DMS 273 treated with DMSO at 0.1 percent for 48 hours (cell line): ENCODE measurements at regions not wholly inside any gene's neighbourhood (a gene's known extent, or its start where the extent isn't known, plus 50 kb on each side); places are given as distances from the start of the nearest gene placed in this dataset.

Source experiments
- DNase-seq: peaks from one replicate; lab custom pipeline; 2025; lab: John Stamatoyannopoulos, UW

DNA sequence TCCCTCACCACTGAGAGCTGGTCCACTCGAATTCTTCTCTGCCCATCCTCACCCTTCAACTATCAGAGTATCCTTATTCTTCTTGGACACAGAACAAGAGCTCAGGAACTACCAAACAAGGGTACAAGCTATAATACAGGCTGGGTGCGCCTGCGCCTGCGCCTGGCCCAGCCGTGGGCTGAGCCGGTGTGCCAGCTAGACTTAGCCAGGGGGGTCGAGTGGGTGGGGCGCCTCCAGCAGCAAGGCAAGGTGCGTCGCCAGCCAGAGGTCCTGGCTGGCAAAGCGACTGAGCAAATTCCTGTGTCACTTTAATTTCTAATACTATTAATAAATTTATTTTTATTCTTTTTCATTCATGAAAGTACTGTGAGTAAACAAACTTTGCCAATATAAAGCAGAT, 1072.6 kb upstream of the PIK3C3 start:
- DNase-seq: no peak

DNA sequence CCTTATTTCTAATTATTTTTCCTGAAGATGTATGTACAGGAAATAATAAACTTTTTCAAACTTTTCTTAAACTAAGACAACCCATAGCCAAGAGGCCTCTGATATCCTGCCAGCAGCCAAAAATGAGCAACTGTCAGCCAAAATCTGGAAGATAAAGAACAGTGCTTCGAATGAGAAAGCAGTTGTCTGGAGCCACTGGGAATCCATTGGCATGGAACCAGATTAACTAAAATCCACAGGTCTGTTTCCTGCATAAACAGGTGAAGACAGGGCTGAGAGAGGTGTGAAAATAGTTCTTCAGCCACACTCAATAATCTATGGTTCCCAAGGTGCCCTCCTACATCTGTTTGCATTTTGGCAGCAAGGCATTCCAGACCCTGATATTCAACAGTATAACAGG, 1076.7 kb upstream of the PIK3C3 start:
- DNase-seq: no peak

DNA sequence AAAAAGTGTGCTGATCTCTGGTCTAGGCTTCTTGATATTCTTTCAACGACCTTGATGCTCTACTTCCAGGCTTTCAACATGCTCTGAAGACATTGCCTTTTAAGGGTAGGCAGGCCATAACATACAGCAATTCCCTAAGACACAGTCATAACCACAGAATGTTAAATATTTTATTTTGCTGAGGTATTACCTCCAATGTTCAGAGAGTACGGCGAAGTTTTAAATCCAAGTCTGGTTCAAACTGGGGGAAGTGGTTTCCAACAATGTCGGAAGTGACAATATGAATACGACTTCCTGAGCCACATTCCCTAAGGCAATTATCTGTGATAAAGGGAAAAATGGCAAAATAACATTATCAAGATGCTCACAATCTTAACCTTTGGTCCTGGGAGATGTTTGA, 1077.9 kb upstream of the PIK3C3 start:
- no peak for DNase-seq

DNA sequence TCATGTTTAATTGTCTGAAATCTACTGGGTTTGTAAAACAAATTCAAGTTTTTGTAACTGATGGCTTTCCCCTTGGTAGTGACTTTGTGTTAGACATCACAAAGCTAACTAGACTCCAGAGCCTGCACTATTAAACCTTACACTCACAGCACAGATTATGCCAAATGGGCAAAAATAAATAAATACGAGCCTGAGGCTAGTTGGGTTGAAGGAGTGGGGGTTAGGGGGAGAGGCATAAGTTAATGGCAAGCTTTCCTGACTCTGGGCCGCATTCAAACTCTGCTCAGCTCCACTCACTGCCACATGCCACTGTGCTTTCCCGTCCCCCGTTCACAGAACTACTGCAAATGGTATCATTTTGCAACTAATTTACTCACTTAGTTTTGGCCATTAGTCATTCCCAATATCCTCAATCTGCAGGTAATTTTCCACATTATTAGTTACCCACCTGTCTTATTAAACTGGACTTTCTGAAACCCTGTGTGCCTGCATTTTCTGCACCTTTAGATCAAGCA, 1079.9 kb upstream of the PIK3C3 start:
- DNase-seq: no peak

DNA sequence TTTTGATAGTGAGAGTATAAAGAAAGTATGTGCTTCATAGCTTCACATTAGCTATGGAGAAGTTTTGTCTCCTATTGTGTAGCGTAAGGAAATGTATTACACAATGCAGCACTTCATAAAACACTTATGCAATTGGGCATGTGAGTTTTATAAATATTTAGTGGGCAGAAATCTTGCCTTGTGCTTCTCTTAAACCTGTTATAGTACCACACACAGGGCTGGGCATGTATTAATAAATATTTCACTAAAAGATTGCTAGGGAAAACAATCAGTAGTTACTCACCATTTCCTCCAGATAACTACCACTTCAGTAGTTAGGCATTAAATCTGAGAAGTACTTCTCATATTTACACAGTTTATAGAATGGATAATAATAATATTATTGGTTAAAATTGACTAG, 1080.8 kb upstream of the PIK3C3 start:
- no peak for DNase-seq

DNA sequence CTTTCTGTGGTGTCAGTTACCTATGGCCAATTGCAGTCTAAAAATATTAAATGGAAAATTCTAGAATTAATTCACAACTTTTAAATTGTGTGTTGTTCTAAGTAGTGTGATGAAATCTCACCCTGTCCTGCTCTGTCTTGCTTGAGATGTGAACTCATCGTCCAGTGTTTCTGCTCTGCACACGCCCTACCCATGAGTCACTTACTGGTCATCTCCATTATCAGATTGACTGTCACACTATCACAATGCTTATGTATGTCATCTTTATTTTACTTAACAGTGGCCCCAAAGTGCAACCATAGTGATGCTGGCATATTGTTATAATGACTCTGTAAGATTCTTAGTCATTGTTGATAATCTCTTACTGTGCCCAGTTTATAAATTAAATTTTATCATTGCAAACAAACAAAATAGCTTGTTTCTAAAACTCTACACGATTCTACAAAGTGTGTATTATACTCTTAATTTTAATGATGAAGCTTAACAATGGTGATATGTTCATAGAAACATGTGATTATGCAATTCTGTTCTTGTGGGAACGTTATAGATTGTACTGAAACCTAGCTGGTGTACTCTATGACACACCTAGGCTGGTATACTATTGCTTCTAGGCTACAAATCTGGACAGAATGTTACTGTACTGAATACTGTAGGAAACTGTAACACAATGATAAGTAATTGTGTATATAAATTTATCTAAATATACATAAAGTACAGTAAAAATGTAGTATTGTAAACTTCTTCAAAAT, 1086.8 kb upstream of the PIK3C3 start:
- no peak for DNase-seq

DNA sequence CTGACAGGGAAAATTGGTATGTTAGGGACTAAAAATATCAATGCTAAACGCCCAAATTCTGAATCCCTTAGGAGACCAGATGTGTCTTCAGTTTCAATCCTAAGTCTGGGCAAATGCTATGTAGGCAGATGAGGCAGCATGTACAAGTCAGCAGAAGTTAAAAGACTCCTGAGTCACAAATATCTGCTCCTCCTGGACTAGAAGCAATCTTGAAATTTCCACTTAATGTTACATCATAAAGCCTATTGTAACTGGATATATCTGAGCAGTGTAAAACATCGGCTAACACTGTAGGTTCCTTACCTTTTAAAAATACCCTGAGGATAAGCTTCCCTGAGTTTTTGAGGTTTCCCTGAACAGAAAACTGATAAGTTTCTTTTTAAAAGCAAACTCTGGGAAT, 1087.6 kb upstream of the PIK3C3 start:
- DNase-seq: no peak

DNA sequence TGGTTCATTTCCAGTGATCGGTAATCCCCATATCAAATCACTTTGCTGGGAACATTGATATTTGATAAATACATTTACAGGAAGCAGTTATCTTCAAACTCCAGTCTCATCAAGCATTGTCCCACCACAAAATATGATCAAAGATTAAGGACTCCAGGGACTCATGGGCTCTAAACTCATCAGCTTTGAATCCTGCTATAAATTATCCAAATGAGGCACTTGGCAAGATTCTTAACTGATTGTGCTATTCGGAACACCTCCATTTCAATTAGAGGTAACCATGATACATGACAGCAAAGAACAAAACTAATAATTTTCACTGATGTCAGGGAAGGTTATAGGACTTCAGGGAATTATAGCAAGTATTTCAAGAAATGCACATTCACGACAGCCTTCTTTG, 1088.1 kb upstream of the PIK3C3 start:
- no peak for DNase-seq

DNA sequence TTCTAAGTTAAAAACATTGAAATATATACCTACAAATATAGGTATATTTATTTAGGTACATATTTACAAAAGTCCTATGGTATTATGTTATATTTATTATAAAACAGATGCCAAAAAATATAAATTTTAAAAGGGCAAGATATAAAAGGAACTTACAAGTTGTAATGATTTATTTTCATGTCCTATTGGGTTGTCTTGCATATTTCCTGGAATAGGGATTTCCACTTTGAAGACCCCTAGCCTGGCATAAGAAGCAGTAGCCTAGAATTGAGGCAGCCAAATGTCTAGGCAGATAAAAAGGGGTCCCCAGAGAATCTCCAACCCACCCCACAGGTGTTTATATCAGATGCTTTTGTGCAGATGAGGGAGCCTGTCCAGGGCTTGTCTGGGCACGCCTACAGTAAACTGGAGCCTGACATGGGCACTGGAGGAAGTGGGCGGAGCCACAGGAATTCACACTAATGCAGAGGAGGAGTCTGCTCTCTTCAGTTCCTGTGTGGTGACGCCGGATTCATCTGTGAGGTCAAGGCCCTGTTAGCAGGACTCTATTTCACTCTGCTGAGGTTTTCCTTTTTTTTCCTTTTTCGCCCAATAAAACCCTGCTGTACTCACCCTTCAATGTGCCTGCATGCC, 1088.9 kb upstream of the PIK3C3 start:
- no peak for DNase-seq

DNA sequence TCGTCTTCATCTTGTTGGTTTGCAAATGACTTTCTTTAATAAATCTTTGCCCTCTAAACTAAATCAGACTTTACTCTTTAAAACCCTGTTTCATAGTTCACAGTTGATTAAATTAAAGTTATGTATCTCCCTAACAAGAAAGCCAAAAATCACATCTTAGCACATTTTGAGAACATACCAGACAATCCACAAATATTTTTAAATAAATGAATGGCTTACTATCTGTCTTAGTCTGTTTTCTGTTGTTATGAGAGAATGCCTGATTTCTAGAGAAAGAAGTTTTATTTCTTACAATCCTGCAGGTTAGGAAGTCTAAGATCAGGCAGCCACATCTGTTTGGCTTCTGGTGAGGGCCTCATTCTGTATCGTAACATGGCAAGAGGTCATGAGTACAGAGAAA, 1090.2 kb upstream of the PIK3C3 start:
- DNase-seq: no peak

DNA sequence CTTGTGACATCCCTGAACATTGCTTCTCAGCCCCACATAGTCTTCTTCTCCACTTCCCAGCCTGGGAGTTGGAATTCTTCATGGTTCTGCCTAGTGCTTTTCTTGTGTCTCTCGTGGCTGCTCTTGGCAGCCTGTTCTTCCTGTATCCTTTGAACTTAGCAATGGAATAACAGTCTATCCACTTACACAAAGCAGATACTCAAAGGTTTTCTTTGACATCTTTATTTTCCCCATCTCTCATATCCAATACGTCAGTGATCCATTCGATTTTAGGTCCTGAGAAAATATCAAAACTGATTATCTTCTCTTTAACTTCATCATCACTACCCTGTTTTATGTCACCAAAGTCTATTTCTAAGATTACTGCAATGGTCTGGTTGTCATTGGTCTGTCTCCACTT, 1091.2 kb upstream of the PIK3C3 start:
- no peak for DNase-seq

DNA sequence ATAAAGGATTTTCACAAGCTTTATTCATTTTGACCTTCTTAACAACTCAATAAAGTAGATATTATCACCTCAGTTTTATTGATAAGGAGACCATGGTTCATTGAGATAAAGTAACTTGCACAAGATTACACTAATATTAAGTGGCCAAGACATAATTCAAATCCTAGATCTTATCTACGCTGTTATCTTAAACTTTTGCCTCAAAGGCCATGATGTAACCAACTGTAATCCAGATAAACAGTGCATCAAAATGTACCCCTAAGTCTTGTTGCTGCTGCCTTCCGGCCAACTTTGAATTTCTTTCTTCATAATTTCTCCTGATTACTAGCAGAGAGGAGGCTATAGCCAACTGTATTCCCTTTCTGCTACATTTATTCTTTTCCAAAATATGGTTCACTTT, 1094.8 kb upstream of the PIK3C3 start:
- DNase-seq: no peak

DNA sequence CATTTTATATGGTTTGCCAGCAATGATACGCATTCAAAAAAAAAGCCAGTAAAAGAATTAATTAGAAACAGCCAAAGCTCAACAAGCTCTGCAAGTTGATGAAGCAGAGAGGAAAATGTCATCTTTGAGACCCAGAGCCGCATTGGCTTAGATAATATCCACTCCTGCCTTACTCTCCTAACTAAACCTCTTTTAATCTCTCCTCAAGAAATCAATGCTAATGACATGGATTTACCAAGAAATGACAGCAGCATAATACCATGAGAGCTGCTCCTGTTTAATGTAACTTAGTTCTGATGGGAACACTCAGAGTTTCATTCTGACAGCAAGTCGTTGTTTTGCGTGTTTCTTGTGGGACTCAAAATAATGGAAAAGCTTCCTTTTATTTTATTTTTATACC, 1099.4 kb upstream of the PIK3C3 start:
- DNase-seq: no peak

DNA sequence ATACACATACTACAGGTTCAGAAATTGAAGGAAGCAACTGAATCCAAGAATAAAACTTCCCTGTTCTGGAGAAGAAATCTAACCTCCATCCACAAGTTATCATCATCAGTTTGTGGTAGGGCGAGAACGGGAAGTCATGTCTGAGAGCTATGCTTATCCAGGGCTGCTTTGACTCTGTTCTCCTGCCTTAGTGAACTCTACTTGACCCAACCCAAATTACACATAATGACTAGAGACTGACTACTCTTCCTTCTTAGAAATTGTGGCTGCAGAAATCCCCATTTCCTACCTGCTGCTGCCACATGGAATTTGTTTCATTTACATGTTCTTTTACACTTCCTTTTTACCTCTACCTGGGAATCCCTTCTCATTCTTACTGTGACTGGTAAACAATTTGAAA, 1102.6 kb upstream of the PIK3C3 start:
- DNase-seq: no peak

DNA sequence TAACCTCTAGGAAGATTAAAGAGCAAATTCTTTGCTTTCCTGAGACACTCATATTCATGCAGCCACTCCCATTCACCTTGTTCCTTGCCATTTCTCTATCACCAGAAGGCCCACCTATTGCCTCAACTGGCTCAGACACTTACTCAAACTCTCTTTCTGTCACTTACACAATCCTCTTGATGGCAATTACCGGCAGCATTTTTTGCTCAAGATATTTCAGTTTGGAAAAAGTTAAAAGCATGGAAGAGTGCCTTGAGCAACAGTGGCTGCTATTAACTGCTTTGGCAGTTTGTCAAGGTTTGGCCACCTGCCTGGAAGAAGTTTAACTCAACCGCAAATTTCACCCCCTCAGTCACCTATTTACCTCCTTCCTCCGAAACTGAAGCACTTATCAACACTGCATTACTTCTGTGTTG, 1104.0 kb upstream of the PIK3C3 start:
- no peak for DNase-seq

DNA sequence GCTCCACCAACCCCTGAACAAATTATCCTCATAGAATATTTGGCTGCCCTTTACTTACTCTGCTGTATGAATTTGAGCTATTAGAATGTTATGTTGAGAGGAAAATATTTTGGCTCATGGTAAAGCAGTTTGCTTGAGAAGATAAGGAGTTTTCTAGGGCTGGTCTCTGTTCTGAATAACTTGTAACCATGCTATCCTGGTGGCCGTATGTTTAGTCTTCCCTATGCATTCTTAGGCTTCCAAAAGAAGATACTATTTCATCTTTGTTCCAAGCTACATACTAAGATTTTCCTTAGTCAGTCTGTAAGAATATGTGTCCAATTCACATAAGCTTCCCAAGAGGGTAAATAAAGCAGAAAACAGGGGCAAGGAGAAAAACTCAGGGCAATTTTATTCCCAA, 1105.1 kb upstream of the PIK3C3 start:
- DNase-seq: no peak

DNA sequence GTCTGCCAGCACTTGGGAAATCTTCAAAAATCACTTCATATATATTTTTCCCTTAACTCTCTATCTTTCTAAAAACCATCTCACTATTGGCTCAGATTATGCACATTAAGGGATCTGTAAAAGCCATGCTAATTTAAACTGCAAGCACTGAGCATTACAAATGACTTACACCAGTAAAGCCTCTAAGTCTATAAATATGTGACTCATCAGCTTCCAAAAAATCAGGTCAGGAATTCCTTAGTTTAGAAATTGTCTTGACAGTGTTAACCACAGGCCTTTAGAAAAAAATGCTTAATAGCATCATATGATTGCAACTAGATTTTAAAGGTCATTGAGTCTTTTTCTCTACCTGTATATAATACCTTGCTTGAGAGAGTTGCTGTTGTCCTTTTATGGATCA, 1113.6 kb upstream of the PIK3C3 start:
- DNase-seq: no peak

DNA sequence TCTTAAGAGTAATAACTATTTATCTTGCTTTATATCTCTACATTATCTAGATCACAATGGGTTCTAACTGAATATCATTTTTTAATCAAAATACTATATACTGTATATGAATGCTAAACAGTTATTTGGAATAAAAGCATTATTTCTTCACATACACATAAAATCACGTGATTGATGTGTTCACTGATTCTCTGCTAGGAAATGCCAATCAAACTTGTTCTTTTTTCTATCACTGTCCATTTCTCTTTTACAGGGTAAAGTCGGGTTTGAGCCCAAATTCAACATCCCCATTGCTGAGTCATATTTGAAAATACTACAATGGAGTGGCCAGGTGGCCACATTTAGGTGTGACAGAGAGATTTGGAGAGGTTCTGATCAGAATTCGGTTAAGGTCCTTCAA, 1114.0 kb upstream of the PIK3C3 start:
- no peak for DNase-seq

DNA sequence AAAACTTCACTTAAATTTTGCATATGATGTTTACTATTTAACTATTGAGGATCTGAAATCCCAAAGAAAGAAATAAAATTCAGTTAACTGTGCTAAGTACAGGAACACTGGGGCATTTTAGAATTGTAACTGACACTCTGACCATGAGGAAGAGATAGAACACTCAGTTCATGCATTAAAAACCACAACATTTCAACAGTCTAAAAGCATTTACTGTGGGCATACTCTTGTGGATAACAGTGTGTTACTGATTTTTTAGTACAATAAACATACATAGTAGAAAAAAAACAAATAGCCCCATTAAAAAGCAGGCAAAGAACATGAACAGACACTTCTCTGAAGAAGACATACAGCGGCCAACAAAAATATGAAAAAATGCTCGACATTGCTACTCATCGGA, 1122.7 kb upstream of the PIK3C3 start:
- DNase-seq: no peak

DNA sequence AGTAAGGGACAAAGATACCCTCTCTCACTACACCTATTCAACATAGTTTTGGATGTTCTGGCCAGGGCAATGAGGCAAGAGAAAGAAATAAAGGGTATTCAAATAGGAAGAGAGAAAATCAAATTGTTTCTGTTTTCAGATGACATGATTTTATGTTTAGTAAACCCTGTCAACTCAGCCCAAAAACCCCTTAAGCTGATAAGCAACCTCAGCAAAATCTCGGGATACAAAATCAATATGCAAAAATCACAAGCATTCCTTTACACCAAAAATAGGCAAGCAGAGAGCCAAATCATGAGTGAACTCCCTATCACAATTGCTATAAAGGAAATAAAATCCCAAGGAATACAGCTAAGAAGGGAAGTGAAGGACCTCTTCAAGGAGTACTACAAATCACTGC, 1130.7 kb upstream of the PIK3C3 start:
- no peak for DNase-seq

DNA sequence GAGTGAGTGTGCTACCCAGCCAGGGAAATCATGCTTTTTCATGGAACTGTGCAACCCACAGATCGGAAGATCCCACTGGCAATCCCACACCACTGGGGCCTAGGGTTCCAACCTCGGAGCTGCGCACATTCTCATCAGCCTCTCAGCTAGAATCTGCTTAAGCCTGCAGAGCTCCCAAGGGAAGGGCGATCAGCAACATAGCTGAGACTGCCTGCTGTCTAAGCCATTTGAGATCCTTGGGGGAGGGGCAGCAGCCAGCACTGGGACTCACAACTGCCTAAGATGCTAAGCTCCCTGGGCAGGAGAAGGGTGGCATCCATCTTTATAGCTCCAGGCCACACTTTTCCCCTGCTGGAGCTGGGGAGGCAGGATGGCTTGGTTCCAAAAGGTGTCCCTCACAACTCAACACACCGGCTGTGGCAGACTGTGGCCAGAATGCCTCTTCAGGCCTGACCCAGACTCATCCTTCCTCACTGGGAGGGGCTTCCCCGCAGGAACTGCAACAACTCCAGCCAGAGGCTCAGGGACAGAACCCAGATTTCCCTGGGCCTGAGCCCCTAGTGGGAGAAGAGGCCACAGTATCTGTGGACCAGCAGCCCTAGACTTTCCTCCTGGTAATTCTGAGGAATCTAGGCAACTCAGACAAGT, 1133.3 kb upstream of the PIK3C3 start:
- DNase-seq: no peak

DNA sequence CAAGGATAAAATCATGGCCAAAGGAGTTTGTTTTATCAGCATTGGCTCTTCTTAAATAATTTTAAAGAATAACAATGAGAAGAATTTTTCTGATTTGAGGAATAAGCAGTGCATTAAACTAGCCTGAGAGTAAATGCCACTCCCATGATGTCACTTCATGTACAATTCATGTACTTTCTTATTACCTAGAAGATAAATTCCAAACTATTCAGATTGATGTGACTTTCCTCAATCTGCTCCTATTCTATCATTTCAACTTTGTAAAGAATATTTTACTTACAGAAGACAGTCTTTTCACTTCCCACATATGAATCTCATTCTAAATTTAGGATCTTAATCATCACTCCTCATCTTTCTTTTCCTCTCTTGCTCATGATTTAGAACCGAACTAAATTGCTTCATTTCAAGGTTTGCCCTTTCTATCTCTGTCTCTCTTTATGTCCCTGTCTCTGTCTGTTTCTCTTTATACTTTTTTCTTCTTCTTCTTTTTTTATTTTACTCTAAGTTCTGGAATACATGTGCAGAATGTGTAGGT, 1142.0 kb upstream of the PIK3C3 start:
- DNase-seq: no peak

DNA sequence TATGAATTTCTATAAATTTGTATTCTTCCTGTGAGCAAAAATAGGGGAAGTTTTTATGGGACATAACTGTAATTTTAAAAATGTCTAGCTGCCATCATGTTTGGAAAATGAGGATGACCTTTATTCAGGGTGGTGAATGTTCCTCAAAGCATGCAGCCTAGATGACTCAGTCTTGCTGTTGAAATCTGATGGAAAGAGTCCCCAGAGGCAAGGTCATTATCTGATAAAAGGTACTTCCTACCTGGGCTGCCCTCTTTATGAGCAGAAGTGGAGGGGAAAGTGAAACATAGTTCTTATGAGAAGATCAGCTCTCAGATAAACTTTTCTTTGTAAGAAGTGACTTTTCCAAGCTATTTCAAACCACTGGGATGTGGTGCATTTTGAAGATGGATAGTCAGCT, 1144.7 kb upstream of the PIK3C3 start:
- no peak for DNase-seq
